ENCODE measurements at regions not wholly inside any gene's neighbourhood (a gene's known extent, or its start where the extent isn't known, plus 50 kb on each side); places are given as distances from the start of the nearest gene placed in this dataset.

- TF ChIP-seq CTCF (conservative IDR thresholded peaks at IDR 0.05; ENCODE audit: low read depth in 2 of 2) (no peak), EZH2phosphoT487 (IDR thresholded peaks at IDR 0.05; ENCODE audit: unreplicated experiment) (no peak), EZH2 (IDR thresholded peaks at IDR 0.05; ENCODE audit: low read depth, unreplicated experiment) (no peak), REST (IDR thresholded peaks at IDR 0.05; ENCODE audit: unreplicated experiment) (no peak), POLR2AphosphoS5 (IDR thresholded peaks at IDR 0.05; ENCODE audit: low read depth) (no peak)
Observed at GRCh38 chr2:60693551-60693950, 62.5 kb upstream of the PAPOLG start.
